Liver (tissue), 7 donors: ENCODE measurements at regions not wholly inside any gene's neighbourhood (a gene's known extent, or its start where the extent isn't known, plus 50 kb on each side); places are given as distances from the start of the nearest gene placed in this dataset.

Experiments used
- DNase-seq: peaks from one replicate; pipeline ENCODE4 v3.0.0-alpha.2; 2017; ENCODE audit warnings: low spot score
- H3K27ac ChIP-seq, 2 donors: one replicate each; pipeline ENCODE4 v1.7.0; 2013; ENCODE audit warnings: inconsistent platforms in 2 of 2, low read length in 2 of 2, control low read depth in 1 of 2, low read depth in 1 of 2, mild to moderate bottlenecking in 1 of 2
- H3K27me3 ChIP-seq, 4 donors: one replicate each; pipeline versions ENCODE4 v1.6.1 to v1.7.0; 2013; ENCODE audit warnings: low read length in 3 of 4, inconsistent platforms in 1 of 4, mild to moderate bottlenecking in 1 of 4, moderate library complexity in 1 of 4; ENCODE audit not compliant: control insufficient read depth in 4 of 4, insufficient read depth in 4 of 4
- H3K36me3 ChIP-seq, 4 donors: one replicate each; pipeline versions ENCODE4 v1.6.1 to v1.7.0; 2013; ENCODE audit warnings: low read length in 3 of 4, mild to moderate bottlenecking in 3 of 4, low read depth in 1 of 4, moderate library complexity in 1 of 4; ENCODE audit not compliant: control insufficient read depth in 4 of 4, insufficient read depth in 3 of 4
- H3K4me1 ChIP-seq, 4 donors: one replicate each; pipeline versions ENCODE4 v1.6.1 to v1.7.0; 2013; ENCODE audit warnings: low read length in 3 of 4, mild to moderate bottlenecking in 3 of 4, moderate library complexity in 1 of 4; ENCODE audit not compliant: control insufficient read depth in 4 of 4, insufficient read depth in 4 of 4
- H3K4me3 ChIP-seq, 3 donors: one replicate each; pipeline versions ENCODE4 v1.6.1 to v1.7.0; 2013; ENCODE audit warnings: low read length in 3 of 3, control low read depth in 1 of 3, low read depth in 1 of 3, mild to moderate bottlenecking in 1 of 3
- H3K9ac ChIP-seq, 2 donors: one replicate each; pipeline ENCODE4 v1.7.0; 2013; ENCODE audit warnings: low read length in 2 of 2, mild to moderate bottlenecking in 2 of 2, moderate library complexity in 2 of 2, control low read depth in 1 of 2, low read depth in 1 of 2
- H3K9me3 ChIP-seq, 4 donors: one replicate each; pipeline versions ENCODE4 v1.6.1 to v1.7.0; 2013; ENCODE audit warnings: low read length in 3 of 4; ENCODE audit not compliant: control insufficient read depth in 4 of 4
- EGR1 ChIP-seq, 2 donors: IDR thresholded peaks; 2 replicates each; pipeline ENCODE4 v1.6.1; 2016 to 2018; ENCODE audit warnings: antibody characterized with exemption in 2 of 2, low read depth in 2 of 2
- FOXA1 ChIP-seq: IDR thresholded peaks from 2 replicates; pipeline ENCODE4 v1.6.1; 2016; ENCODE audit warnings: antibody characterized with exemption
- FOXA2 ChIP-seq: IDR thresholded peaks from 2 replicates; pipeline ENCODE4 v1.6.1; 2016; ENCODE audit warnings: antibody characterized with exemption
- GABPA ChIP-seq, 2 donors: IDR thresholded peaks in 1 of 2; conservative IDR thresholded peaks in 1 of 2; 2 replicates each; pipeline ENCODE4 v1.6.1; 2016; ENCODE audit warnings: antibody characterized with exemption in 2 of 2, mild to moderate bottlenecking in 1 of 2, moderate library complexity in 1 of 2
- HNF4A ChIP-seq, 2 donors: conservative IDR thresholded peaks; 2 replicates each; pipeline ENCODE4 v1.6.1; 2016; ENCODE audit warnings: antibody characterized with exemption in 2 of 2, mild to moderate bottlenecking in 2 of 2
- JUND ChIP-seq, 2 donors: IDR thresholded peaks; 2 replicates each; pipeline ENCODE4 v1.6.1; 2016; ENCODE audit warnings: antibody characterized with exemption in 2 of 2
- NR2F2 ChIP-seq: IDR thresholded peaks from 2 replicates; pipeline ENCODE4 v1.6.1; 2016; ENCODE audit warnings: antibody characterized with exemption
- RAD21 ChIP-seq, 2 donors: IDR thresholded peaks; 2 replicates each; pipeline ENCODE4 v1.6.1; 2016; ENCODE audit warnings: antibody characterized with exemption in 2 of 2, mild to moderate bottlenecking in 2 of 2
- RXRA ChIP-seq, 2 donors: IDR thresholded peaks; 2 replicates each; pipeline ENCODE4 v1.6.1; 2017 to 2018; ENCODE audit warnings: antibody characterized with exemption in 2 of 2, mild to moderate bottlenecking in 1 of 2
- TAF1 ChIP-seq: conservative IDR thresholded peaks from 2 replicates; pipeline ENCODE4 v1.6.1; 2016; ENCODE audit warnings: antibody characterized with exemption, mild to moderate bottlenecking
- YY1 ChIP-seq: IDR thresholded peaks from 2 replicates; pipeline ENCODE4 v1.6.1; 2016; ENCODE audit warnings: antibody characterized with exemption, mild to moderate bottlenecking
- TF ChIP-seq, protein P1 (sequence below): IDR thresholded peaks from 2 replicates; pipeline ENCODE4 v1.6.1; 2016; ENCODE audit warnings: antibody characterized with exemption, mild to moderate bottlenecking
- TF ChIP-seq, protein P2 (sequence below): IDR thresholded peaks from 2 replicates; pipeline ENCODE4 v1.6.1; 2016; ENCODE audit warnings: antibody characterized with exemption
- TF ChIP-seq, protein P3 (sequence below): IDR thresholded peaks from 2 replicates; pipeline ENCODE4 v1.6.1; 2016; ENCODE audit warnings: antibody characterized with exemption
- TF ChIP-seq, protein P4 (sequence below): IDR thresholded peaks from 2 replicates; pipeline ENCODE4 v1.6.1; 2016; ENCODE audit warnings: antibody characterized with exemption
- TF ChIP-seq, protein P5 (sequence below): fragments of 150-350 bp; IDR thresholded peaks from 2 replicates; pipeline ENCODE4 v1.5.1; 2017; ENCODE audit warnings: improper control_type of control experiment, low read depth, low read length; ENCODE audit not compliant: missing input control
- donor health status: healthy.
- donor health status: healthy.
- donor health status: healthy.
- donor health status: healthy.

DNA sequence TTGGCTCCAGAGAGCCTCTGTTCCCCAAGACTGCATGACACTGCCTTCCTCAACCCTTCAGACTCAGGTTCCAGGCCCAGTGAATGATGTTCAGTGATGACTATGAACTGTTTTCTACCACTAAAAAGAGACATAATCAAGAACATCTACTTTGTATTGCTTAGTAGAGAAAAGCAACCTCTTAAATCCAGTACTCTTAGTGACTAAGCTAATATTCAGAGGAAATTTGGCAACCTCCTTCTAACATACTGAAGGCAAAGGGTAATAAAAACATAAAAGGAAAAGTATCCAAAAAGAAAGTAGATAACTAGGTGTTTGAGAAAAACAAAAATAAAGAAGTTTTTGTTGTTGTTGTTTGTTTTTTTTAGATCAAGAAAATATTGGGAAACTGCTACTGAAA lies 153.3 kb upstream of the RUNX1 start:
- H3K4me1 ChIP-seq: no peaks in the 10 kb centered on the region
- H3K27me3 ChIP-seq: peaks cover 0 to 2% (median 0%) of the 10 kb centered on the region in 4 donors
- DNase-seq: no peak
- H3K36me3 ChIP-seq: no peaks in the 10 kb centered on the region
- H3K27ac ChIP-seq: no peak overlapping the region
- H3K9ac ChIP-seq: no peak overlapping the region
- H3K9me3 ChIP-seq: no peaks in the 10 kb centered on the region
- H3K4me3 ChIP-seq: no peak overlapping the region
- no peak for TF ChIP-seq HNF4A (conservative IDR thresholded peaks at IDR 0.05)
- no peak for TF ChIP-seq FOXA2
- TF ChIP-seq, protein P1, sequence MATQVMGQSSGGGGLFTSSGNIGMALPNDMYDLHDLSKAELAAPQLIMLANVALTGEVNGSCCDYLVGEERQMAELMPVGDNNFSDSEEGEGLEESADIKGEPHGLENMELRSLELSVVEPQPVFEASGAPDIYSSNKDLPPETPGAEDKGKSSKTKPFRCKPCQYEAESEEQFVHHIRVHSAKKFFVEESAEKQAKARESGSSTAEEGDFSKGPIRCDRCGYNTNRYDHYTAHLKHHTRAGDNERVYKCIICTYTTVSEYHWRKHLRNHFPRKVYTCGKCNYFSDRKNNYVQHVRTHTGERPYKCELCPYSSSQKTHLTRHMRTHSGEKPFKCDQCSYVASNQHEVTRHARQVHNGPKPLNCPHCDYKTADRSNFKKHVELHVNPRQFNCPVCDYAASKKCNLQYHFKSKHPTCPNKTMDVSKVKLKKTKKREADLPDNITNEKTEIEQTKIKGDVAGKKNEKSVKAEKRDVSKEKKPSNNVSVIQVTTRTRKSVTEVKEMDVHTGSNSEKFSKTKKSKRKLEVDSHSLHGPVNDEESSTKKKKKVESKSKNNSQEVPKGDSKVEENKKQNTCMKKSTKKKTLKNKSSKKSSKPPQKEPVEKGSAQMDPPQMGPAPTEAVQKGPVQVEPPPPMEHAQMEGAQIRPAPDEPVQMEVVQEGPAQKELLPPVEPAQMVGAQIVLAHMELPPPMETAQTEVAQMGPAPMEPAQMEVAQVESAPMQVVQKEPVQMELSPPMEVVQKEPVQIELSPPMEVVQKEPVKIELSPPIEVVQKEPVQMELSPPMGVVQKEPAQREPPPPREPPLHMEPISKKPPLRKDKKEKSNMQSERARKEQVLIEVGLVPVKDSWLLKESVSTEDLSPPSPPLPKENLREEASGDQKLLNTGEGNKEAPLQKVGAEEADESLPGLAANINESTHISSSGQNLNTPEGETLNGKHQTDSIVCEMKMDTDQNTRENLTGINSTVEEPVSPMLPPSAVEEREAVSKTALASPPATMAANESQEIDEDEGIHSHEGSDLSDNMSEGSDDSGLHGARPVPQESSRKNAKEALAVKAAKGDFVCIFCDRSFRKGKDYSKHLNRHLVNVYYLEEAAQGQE: no peak
- TF ChIP-seq, protein P2, sequence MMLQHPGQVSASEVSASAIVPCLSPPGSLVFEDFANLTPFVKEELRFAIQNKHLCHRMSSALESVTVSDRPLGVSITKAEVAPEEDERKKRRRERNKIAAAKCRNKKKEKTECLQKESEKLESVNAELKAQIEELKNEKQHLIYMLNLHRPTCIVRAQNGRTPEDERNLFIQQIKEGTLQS: no peak
- no peak for TF ChIP-seq RAD21 (IDR thresholded peaks at IDR 0.05)

DNA sequence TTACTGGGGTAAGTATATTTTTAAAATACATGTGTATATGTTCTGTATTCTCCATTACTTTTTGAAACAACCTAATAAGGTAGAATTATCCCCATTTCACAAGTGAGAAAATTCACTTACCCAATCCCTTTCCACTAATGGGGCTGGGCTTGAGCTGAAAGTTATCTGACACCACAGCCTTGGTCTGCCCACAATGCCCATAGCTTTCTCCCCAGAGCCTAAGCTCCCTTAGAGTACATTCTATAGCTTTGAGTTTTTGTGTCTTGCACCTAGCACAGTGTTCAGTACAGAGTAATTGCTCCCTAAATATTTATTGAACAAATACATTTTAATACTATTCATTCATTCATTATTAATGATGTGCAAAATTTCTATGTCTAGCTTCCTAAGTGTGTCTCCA lies 152.7 kb upstream of the RUNX1 start:
- Histone ChIP-seq H3K27ac (no peak overlapping the region), H3K27me3 (no peaks in the 10 kb centered on the region), H3K36me3 (no peaks in the 10 kb centered on the region), H3K4me1 (no peaks in the 10 kb centered on the region), H3K9ac (no peak overlapping the region), H3K9me3 (no peaks in the 10 kb centered on the region), H3K4me3 (no peak overlapping the region)
- TF ChIP-seq JUND (IDR thresholded peaks at IDR 0.05) (no peak), YY1 (no peak), TAF1 (no peak), RXRA (IDR thresholded peaks at IDR 0.05) (no peak), HNF4A (conservative IDR thresholded peaks at IDR 0.05) (no peak), EGR1 (IDR thresholded peaks at IDR 0.05; ENCODE audit: low read depth in 2 of 2) (no peak), GABPA (IDR thresholded peaks at IDR 0.05 in 1 of 2, conservative IDR thresholded peaks at IDR 0.05 in 1 of 2) (no peak), FOXA2 (no peak), FOXA1 (no peak), NR2F2 (no peak)
- TF ChIP-seq, protein P2: no peak
- TF ChIP-seq, protein P3, sequence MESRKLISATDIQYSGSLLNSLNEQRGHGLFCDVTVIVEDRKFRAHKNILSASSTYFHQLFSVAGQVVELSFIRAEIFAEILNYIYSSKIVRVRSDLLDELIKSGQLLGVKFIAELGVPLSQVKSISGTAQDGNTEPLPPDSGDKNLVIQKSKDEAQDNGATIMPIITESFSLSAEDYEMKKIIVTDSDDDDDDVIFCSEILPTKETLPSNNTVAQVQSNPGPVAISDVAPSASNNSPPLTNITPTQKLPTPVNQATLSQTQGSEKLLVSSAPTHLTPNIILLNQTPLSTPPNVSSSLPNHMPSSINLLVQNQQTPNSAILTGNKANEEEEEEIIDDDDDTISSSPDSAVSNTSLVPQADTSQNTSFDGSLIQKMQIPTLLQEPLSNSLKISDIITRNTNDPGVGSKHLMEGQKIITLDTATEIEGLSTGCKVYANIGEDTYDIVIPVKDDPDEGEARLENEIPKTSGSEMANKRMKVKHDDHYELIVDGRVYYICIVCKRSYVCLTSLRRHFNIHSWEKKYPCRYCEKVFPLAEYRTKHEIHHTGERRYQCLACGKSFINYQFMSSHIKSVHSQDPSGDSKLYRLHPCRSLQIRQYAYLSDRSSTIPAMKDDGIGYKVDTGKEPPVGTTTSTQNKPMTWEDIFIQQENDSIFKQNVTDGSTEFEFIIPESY: no peak
- TF ChIP-seq, protein P4, sequence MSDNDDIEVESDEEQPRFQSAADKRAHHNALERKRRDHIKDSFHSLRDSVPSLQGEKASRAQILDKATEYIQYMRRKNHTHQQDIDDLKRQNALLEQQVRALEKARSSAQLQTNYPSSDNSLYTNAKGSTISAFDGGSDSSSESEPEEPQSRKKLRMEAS: no peak
- TF ChIP-seq, protein P5, sequence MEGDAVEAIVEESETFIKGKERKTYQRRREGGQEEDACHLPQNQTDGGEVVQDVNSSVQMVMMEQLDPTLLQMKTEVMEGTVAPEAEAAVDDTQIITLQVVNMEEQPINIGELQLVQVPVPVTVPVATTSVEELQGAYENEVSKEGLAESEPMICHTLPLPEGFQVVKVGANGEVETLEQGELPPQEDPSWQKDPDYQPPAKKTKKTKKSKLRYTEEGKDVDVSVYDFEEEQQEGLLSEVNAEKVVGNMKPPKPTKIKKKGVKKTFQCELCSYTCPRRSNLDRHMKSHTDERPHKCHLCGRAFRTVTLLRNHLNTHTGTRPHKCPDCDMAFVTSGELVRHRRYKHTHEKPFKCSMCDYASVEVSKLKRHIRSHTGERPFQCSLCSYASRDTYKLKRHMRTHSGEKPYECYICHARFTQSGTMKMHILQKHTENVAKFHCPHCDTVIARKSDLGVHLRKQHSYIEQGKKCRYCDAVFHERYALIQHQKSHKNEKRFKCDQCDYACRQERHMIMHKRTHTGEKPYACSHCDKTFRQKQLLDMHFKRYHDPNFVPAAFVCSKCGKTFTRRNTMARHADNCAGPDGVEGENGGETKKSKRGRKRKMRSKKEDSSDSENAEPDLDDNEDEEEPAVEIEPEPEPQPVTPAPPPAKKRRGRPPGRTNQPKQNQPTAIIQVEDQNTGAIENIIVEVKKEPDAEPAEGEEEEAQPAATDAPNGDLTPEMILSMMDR: no peak
- TF ChIP-seq, protein P1: no peak
- no peak for DNase-seq
